AG04449 (cell line): ENCODE measurements at regions not wholly inside any gene's neighbourhood (a gene's known extent, or its start where the extent isn't known, plus 50 kb on each side); places are given as distances from the start of the nearest gene placed in this dataset.

Source experiments
- CTCF ChIA-PET: fragments of 350-600 bp; formaldehyde crosslinking; extraction: SDS; loops from one replicate; lab custom pipeline; 2021; ENCODE audit warnings: antibody characterized with exemption; lab: Yijun Ruan, JAX
- POLR2A ChIA-PET: fragments of 400-600, 350-600 bp; formaldehyde crosslinking; extraction: SDS; loops from one replicate; lab custom pipeline; 2020; ENCODE audit warnings: antibody characterized with exemption, inconsistent platforms; lab: Yijun Ruan, JAX
- DNase-seq: peaks from one replicate; pipeline ENCODE4 v3.0.0-alpha.2; 2010; ENCODE audit warnings: low read depth, low spot score
- H3K4me3 ChIP-seq: 2 replicates; pipeline ENCODE4 v1.5.1; 2011; ENCODE audit warnings: low read depth, mild to moderate bottlenecking, control low read depth, low read length
- CTCF ChIP-seq: IDR thresholded peaks from one replicate; pipeline ENCODE4 v1.5.1; 2011; ENCODE audit warnings: mild to moderate bottlenecking, moderate library complexity, low read length, control low read depth, inconsistent platforms; ENCODE audit not compliant: insufficient read depth; ENCODE audit errors: missing control alignments

GRCh38 chr2:215622837-215623236 is 187.0 kb upstream of the FN1 start:
- POLR2A ChIA-PET = no interaction called here
- DNase-seq = no peak
- no peak overlapping the region for H3K4me3 ChIP-seq
- no peak for TF ChIP-seq CTCF
- CTCF ChIA-PET = no interaction called here

- no peak for DNase-seq
- ChIA-PET POLR2A (interaction anchor here (0.6 kb wide), 1 partner anchor 266 kb away, joined by 3 read pairs; no protein-coding TSS in a partner anchor), CTCF (interaction anchor here (0.8 kb wide), 1 partner anchor 300 kb away, joined by 3 read pairs; no protein-coding TSS in a partner anchor)
- no peak overlapping the region for H3K4me3 ChIP-seq
- no peak for TF ChIP-seq CTCF
Measured at GRCh38 chr2:215621381-215621780, 185.5 kb upstream of the FN1 start.

GRCh38 chr2:215620528-215620927 is 184.7 kb upstream of the FN1 start:
- ChIA-PET CTCF (interaction anchor here (0.9 kb wide), 1 partner anchor 299 kb away, joined by 5 read pairs; no protein-coding TSS in a partner anchor), POLR2A (no interaction called here)
- H3K4me3 ChIP-seq = no peak overlapping the region
- TF ChIP-seq CTCF = no peak
- DNase-seq = no peak

GRCh38 chr2:215619989-215620388 is 184.1 kb upstream of the FN1 start:
- POLR2A ChIA-PET = interaction anchor here (1.5 kb wide), 1 partner anchor 187 kb away, joined by 3 read pairs; no protein-coding TSS in a partner anchor
- no peak for DNase-seq
- TF ChIP-seq CTCF = no peak
- CTCF ChIA-PET = interaction anchor here (0.9 kb wide), 2 partner anchors 165 to 300 kb away, joined by 3 to 5 read pairs; no protein-coding TSS in a partner anchor
- H3K4me3 ChIP-seq = no peak overlapping the region

- ChIA-PET CTCF (interaction anchor here (0.8 to 1.3 kb wide), 5 partner anchors 13 to 300 kb away, joined by 3 to 5 read pairs (median 3); no protein-coding TSS in a partner anchor), POLR2A (interaction anchor here (0.6 to 1.5 kb wide), 4 partner anchors 21 to 295 kb away, joined by 3 read pairs; no protein-coding TSS in a partner anchor)
- no peak for DNase-seq
- TF ChIP-seq CTCF = no peak
- no peak overlapping the region for H3K4me3 ChIP-seq
Measured at GRCh38 chr2:215619022-215619958, 183.4 kb upstream of the FN1 start.

GRCh38 chr2:215618145-215618544 is 182.3 kb upstream of the FN1 start:
- DNase-seq = no peak
- H3K4me3 ChIP-seq = no peak overlapping the region
- ChIA-PET CTCF (interaction anchor here (1.3 kb wide), 1 partner anchor 12 kb away, joined by 5 read pairs; no protein-coding TSS in a partner anchor), POLR2A (no interaction called here)
- no peak for TF ChIP-seq CTCF
